HG02840 (cell line): ENCODE measurements at regions not wholly inside any gene's neighbourhood (a gene's known extent, or its start where the extent isn't known, plus 50 kb on each side); places are given as distances from the start of the nearest gene placed in this dataset.
"Not testable (repeated sequence)": the region's sequence is repeated elsewhere in the genome, so short reads cannot be mapped to it uniquely, and the experiment has no call there.

Source experiments
- ATAC-seq: cut with Tn5 transposase; IDR thresholded peaks from one replicate; pipeline ENCODE4 v1.9.1; 2021; ENCODE audit warnings: mild to moderate bottlenecking, moderate library complexity, moderate number of reproducible peaks; ENCODE audit not compliant: unreplicated experiment, low FRiP score

DNA sequence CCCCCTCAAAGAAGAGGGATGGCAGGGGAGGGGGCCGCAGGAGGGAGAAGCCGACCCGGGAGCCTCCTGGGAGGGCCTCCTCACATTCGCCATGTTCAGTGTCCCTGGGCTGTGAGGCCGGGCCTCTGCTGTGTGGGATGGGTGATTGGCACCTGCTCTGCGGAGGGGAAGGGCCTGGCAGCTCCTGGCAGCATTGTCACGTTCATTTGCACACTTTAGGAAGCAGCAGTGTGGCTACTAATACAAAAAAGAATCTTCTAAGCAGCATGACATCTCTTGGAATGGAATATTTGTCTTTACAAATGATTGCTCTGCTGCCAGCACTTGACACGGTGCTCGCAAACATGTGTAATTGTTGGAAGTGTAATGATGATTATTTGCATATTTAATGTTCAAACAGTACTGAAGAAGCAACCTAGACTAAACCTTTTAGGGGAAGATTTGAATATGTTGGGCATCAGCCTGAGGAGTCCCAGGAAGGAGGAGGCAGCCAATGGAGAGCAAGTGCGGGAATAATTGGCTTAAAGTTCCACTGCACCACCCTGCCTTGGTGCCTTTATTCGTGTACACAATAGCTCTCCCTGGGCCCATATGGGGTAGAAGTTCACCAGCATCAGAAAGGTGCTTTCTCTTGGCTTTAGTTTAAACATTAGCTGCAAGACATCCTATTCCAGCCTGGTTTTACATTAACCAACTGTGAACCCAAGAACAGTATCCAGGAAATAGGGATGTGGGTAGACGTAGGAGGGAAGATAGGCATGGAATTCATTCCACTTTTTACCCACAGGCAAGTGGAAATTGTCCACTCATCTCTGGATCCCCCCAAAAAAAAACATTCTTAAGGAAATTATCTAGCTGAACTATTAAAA lies 404.9 kb downstream of the TMEM182 start:
- no peak for ATAC-seq

DNA sequence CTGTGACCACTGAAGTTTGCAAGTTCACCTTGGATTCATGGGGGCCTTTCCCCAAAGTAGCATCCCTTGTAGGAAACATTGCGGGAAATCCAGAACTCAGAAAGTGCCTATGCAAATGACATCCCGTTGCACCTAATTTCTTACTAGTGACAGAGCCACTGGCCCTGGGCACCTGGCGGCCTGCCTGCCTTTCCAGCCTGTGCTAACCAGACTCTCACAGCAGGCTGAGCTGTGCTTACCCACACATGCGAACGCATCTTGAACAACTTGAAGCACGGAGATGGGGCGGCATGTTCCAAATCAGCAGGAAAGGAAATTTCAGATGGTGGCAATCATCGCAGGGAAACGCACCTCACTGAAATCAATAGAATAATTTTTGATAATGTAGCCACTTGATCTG lies 405.8 kb downstream of the TMEM182 start:
- no peak for ATAC-seq

DNA sequence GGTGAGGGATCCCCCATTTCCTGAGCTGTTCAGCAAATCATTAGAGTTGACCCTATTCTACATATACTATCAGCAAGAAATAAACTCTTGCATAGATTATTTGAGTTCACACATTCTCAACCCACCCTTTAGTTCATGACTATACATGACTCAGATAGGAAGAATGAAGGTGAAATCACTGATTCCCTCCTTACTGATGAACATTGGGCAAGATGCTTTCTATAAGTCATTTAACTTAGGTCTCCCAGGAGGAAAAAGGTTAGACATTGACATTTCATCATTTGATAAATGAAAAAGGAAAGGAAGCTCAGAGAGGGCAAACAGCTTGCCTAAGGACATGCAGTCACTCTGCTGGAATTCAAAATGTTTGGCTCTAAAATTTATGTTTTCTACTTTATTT lies 408.0 kb downstream of the TMEM182 start:
- ATAC-seq = no peak

DNA sequence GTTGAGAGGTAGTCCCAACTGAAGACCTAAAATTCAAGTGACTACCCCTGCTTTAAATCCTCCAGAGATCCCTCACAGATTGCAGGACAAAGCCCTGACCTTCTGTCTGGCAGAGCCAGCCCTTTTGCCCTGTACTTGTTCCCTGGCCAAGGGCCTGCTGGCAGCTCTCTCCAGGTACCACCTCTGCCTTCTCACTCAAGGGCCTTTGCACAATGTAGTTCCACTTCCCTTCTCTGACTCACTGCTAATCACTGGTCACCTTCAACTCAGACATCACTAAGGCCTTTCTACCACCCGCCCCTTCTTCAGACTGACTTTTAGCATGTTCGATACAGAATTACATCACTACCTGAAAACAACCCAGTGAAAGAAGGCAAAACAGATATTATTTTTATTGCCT lies 411.0 kb downstream of the TMEM182 start:
- no peak for ATAC-seq

DNA sequence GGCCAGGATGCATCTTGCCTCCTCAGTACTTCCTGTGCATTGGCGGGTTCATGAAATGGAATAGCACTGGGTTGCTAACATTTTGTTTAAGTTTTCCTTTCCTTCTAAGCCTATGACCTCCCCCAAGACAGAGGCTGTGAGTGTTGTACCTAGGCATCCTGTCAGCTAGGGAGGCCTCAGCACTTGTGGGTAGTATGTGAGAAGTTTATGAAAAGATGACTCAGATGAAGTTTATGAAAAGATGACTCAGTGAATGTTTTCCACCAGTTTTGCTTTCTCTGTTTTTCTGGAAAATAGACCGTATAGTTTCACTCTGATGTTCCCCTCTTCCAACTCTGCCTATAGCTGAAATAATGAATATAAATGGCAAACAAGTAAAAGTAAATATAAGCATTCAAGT lies 412.9 kb downstream of the TMEM182 start:
- no peak for ATAC-seq

DNA sequence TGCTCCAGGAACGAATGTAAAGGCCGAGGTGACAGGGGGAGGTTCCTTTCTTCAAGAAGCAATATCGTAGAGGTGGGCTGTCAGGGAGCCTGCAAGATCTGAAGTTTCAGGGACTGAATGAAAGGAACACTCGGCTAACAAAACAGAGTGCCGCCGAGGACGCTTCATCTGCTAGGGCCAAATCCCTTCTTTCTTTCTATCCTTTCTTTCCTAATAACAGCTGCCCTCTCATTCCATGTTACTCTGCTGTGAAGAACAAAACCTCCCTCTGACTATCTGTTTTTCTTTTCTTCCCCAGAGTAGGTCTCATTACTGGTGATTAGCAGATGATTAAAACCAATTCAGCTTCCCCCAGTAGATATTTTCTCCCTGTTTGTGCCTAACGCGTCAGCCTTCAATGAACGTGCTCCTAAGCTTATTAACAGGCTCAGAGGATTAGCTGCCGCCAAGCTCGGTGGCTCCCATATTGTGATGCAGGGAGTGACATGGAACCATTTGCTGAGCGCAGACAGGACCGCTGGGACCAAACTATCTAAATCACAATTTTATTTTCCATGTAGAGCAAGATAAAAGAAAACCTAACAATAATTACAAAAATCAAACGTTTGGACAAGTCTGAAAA lies 414.6 kb downstream of the TMEM182 start:
- ATAC-seq = no peak

DNA sequence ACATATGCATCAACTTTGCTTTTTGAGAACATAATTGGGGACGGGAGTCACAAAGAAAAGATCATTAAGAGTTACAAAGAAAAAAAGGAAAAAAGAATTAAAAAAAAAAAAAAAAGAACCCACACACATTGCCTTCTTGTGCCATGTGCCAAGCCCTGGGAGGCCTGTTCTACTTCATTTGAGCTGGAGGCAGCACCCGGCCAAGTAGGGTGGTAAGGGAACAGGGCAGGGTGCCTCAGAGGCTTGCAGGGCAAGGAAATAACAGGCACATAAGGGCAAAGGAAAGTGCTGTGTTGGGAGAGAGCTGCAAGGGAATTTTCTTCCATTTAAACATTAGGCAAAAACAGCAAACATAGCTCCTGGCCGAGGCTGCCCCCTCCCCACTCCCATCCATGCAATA lies 418.0 kb downstream of the TMEM182 start:
- ATAC-seq = no peak

DNA sequence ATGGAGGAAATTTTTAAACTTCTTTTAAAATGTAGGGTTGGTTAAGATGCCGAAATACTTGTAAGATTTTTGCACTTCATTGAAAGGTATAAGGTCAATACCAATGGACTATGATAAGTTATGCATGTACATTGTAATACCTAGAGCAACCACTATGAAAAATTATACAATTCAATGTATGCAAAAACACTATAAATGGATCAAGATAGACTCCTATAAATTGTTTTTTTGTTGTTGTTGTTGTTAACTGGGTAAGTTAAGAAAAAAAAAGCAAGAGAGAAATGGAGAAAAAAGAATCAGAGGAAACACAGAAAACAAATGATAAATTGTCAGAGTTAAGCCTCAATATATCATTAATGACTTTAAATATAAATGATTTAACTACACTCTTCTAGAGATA lies 421.2 kb downstream of the TMEM182 start:
- no peak for ATAC-seq

DNA sequence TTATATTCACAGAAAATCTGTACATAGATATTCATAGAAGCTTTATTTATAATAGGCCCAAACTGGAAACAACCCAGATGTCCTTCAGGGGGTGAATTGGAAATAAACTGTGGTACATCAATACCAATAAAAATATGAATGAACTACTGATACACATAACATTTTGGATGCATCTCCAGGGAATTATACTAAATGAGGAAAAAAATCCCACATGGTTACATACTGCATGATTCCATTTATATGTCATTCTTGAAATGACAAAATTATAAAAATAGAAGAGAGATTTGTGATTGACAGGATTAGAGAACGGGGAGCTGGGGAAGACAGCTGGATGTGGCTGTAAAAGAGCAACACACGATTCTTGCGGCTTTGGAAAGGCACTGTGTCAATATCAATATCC lies 435.0 kb downstream of the TMEM182 start:
- no peak for ATAC-seq

DNA sequence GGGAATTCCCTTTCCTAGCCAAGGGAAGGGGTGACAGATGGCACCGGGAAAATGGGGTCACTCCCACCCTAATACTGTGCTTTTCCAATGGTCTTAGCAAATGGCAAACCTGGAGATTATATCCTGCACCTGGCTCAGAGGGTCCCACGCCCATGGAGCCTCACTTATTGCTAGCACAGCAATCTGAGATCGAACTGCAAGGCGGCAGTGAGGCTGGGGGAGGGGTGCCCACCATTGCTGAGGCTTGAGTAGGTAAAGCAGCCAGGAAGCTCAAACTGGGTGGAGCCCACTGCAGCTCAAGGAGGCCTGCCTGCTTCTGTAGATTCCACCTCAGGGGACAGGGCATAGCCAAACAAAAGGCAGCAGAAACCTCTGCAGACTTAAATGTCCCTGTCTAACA lies 438.9 kb downstream of the TMEM182 start:
- not testable (repeated sequence) for ATAC-seq

DNA sequence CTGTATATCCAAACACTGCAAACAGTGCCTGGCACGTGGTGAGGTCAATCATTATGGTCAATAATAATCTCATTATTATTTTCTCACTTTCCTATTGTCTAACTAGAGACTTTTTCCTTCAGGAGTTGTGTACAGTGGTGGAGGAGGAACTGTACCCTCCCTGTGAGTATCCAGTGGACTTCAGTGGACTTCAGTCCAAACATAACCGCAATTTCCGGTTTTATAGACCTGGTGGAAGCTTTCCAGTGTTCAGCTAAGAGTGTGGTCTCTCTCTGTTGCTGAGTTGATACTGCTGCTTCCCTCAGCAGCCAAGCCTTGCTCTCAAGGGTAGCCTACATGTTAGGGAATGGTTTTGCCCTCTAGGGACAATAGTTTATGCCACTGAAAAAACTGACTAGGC lies 447.1 kb downstream of the TMEM182 start:
- no peak for ATAC-seq

DNA sequence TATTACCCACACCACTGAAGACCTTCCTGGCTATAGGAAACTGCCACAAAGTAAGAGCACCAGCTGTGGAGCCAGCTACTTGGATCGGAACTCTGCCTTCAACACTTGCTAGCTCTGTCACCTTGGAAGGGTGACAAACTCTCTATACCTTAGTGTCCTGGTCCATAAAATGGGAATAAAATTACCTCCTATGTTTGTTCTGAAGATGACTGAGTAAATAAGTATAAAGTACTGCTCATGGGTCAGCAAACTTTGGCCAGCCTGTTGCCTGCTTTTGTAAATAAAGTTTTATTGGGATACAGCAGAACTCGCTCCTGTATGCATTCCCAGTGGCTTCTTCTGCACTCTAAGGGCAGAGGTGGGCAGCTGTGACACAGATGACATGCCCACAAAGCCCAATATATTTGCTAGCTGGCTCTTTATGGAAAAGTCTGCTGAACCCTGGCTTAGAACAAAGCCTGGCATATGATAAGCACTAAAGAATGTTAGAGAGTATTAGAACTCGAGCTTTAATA lies 451.3 kb downstream of the TMEM182 start:
- no peak for ATAC-seq

DNA sequence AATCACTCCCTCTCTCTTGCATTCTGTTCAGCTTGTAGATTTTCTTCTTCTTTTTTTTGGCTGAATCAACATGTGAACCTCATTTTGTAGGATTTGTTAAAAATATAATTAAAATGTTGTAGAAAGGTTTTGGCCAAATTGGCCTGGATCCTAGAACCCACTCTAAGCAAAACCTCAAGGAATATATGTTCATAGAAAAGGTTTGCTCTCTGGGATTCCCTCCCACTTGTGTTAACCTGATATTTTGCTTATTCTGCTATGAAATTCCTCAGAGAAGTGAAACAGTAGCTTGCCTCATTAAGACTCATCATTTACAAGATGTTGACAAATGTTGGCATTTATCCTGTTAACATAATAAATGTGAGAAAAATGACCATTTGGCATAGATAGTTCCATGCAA lies 456.7 kb downstream of the TMEM182 start:
- no peak for ATAC-seq

DNA sequence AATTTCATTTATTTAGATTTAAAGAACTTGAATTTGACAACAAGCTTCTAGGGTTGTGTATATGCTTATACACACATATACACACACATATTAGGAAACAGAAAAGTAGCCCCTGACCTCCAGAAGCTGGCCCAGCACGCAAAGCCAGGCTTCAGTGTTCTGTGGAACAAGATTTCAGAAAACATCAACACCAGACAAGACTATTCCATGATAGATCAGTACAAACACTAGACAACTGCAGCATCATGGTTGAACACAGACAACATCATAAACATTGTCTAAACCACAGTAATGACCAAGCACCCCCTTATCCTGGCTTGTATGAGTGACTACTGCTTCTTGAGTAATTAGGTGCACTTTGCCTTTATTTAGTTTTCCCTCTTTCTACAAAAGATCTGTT lies 457.6 kb downstream of the TMEM182 start:
- ATAC-seq = no peak

DNA sequence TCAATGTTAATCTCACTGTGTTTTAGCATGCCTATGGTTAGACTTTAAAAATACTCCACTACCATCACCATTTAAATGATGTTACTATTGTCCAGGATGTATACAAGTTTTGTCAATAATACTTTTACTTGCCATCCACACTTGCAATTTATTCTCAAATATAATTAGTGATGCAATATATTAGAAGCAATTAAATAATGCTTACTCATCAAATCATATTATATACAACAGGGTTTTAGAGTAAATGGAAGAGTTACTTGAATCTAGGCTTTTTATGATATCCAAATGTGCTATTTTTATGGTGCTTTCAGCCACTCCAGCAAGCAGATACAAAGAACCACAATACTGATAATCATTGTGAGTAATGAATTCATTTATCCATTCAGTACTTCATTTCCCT lies 461.1 kb downstream of the TMEM182 start:
- no peak for ATAC-seq

DNA sequence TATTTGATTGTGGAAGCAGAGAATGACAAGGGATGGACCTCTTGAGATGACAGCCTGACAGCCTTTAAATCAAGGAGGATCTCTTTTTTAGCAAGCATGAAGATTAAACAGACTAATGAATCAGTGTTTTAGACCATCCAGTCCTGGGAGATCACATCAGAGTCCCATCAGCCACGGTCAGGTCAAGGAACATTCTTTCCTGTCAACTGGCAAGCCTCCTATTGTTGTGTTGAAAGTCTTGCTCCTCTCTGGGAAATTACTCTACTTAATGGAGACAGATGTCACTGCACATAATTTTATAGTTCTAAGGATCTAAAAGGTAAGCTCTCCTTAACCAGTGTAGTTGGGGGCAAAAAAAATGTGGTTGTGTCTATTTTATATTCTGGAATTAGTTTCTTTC lies 469.0 kb downstream of the TMEM182 start:
- no peak for ATAC-seq

DNA sequence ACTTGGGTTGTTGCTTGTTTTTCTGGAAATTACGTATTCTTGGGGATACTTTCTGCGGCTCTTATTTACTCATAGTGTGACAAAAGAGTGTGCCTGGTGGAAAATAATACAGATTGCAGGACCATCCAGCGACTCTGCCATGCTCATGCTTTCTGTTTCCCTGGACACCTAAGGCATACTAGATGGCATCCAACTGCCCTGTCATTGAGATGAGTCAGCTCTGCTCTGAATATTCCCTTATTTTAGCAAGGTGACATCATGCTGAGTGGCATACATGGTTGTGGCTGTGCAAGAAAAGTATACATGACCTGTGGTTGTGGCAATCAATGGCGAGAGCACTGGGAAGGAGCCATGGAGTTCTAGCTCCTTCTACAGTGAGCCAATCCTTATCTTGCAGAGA lies 471.0 kb downstream of the TMEM182 start:
- ATAC-seq = no peak

DNA sequence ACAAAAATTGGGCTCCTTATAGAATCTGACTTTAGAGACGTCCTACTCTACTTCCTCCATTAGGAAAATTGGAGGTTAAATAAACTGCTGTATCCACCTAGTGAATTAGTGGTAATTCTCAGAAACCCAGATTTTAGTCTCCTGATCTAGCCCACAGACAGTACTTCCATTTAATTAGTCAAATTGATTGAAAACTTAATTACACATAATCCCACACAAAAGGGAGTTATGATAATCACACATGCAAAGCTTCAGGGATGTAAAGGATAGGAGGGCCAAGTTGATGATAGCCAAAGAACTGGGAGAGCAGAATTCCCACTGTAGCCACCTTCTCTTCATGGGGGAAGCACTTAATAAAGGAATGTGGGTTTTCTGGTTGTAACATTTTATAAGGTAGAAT lies 471.9 kb downstream of the TMEM182 start:
- ATAC-seq = no peak

DNA sequence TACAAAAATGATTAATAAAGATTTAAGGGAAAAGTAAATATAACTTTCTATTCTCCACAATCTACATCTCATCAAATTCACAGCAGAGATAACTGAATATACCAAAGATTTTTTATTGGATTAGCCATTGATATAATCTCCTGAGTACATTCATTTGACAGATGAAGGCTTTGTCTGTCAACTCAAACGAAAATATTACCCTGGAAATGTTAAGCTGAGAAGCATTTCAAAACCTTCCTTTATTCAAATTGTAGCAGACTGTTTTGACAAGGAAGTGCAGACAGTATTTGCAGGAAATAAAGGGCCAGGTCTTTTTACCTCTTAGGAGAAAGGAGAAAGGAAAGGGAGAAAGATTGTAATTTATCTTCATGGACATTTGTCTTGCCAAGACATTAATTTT lies 473.5 kb downstream of the TMEM182 start:
- ATAC-seq = no peak

DNA sequence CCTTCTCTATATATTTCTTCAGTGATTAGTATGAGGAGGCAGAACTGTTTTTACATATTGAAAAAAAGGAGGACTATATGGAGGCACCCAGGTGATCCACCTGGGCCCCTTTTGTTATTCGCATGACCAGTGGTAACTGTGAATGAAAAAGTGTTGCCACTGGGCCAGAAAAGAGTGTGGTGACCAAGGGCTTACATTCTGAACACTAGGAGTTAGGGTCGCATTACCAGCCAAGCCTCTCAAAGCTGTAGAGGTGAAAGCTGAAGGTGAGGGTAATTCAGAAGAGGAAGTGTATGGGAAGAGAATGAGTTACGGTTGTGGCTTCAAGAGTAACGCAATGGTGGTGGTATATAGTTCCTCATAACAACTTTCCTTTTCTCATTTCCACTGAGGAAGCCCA lies 487.6 kb downstream of the TMEM182 start:
- no peak for ATAC-seq

DNA sequence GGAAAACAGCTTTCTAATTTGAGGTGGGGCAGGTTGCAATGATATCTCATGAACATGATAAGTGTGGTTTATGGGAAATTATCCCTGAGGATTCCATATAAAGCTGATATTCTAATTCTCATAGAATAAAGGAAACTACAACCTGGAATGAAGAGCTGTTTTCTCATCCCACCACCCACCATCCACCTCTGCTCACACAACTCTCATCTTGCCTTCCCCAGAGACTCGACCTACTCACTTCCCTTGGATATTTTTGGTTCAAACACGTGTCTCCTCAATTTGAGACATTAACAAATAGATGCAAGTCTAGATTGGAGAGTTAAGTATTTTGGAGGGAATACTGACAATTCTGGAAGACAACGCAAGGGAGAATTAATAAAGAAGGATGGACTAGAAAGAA lies 490.9 kb downstream of the TMEM182 start:
- no peak for ATAC-seq

DNA sequence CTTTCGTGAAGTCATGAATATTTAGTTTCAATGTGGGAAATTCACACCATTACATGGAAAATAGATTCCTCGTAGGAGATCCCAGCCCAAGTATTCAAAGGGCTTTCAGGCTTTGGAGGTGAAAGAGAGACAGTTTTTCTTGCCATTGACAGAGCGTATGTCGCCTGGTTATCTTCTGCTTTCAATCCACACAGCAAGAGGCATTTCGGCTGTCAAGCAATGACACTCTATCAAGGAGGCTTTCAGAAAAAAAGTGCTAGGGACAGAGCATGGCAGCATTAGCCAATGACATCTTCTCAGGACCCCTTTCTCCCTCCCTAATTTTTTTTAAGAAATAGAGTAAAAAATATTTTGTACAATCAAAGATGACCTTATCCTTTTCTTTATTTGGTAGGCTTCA lies 492.8 kb downstream of the TMEM182 start:
- no peak for ATAC-seq
